Heart left ventricle (tissue), 16 donors: ENCODE measurements at regions not wholly inside any gene's neighbourhood (a gene's known extent, or its start where the extent isn't known, plus 50 kb on each side); places are given as distances from the start of the nearest gene placed in this dataset.
A peak's percentile ranks its signal among the peaks of the same experiment; 100 is the strongest.

ENCODE experiments used
- ATAC-seq, 4 donors: fragments of 200-7000 bp; cut with Tn5 transposase; one replicate each; pipeline ENCODE4 v1.9.1; 2020 to 2022; ENCODE audit warnings: moderate library complexity in 4 of 4, mild to moderate bottlenecking in 3 of 4, moderate number of reproducible peaks in 1 of 4
- DNase-seq, 5 donors: peaks; one replicate each; pipeline ENCODE4 v3.0.0-alpha.2; 2020
- H3K27ac ChIP-seq, 12 donors: fragments of 200-600 bp; sonication (generic) in 4 of 12; one replicate each; pipeline versions ENCODE4 v1.5.0 to v1.8.0; 2016 to 2022; ENCODE audit warnings: mild to moderate bottlenecking in 2 of 12
- H3K27me3 ChIP-seq, 9 donors: fragments of 200-600 bp; sonication (generic) in 2 of 9; one replicate each; pipeline versions ENCODE4 v1.5.1 to v1.8.0; 2016 to 2022; ENCODE audit warnings: mild to moderate bottlenecking in 3 of 9
- H3K36me3 ChIP-seq, 9 donors: fragments of 200-600 bp; sonication (generic) in 2 of 9; one replicate each; pipeline versions ENCODE4 v1.5.0 to v1.8.0; 2018 to 2022; ENCODE audit warnings: mild to moderate bottlenecking in 2 of 9
- H3K4me1 ChIP-seq, 12 donors: fragments of 200-600 bp; sonication (generic) in 4 of 12; one replicate each; pipeline versions ENCODE4 v1.5.0 to v1.8.0; 2016 to 2022; ENCODE audit warnings: mild to moderate bottlenecking in 3 of 12
- H3K4me3 ChIP-seq, 12 donors: fragments of 200-600 bp; sonication (generic) in 4 of 12; one replicate each; pipeline versions ENCODE4 v1.5.0 to v1.8.0; 2017 to 2022; ENCODE audit warnings: mild to moderate bottlenecking in 9 of 12, moderate library complexity in 4 of 12
- H3K9me3 ChIP-seq, 12 donors: fragments of 200-600 bp; sonication (generic) in 4 of 12; one replicate each; pipeline versions ENCODE4 v1.5.0 to v1.8.0; 2016 to 2022; ENCODE audit warnings: mild to moderate bottlenecking in 1 of 12
- POLR2A ChIP-seq, 2 donors: fragments of 450-650 bp; IDR thresholded peaks; one replicate each; pipeline ENCODE4 v1.6.1; 2017; ENCODE audit warnings: antibody characterized with exemption in 2 of 2, mild to moderate bottlenecking in 2 of 2, moderate library complexity in 2 of 2
- WGBS, 4 donors: extraction: QIAGEN DNeasy Blood & Tissue Kit in 2 of 4; methylation state at CpG; one replicate each; pipeline versions ENCODE4 v1.1.5 to v1.1.7; 2013 to 2018; 5-methylcytosine and 5-hydroxymethylcytosine counted together
- intact Hi-C, 10 donors: fragments of 100-400 bp; cut with DNase I; formaldehyde crosslinking; loops; one replicate each; pipeline versions ENCODE4 v1.11.1 to v1.14.2; 2022
- TF ChIP-seq, protein P1 (sequence below), 12 donors: fragments of 200-600 bp; sonication (generic) in 4 of 12; IDR thresholded peaks; one replicate each; pipeline versions ENCODE4 v1.5.0 to v1.8.0; 2018 to 2022; ENCODE audit warnings: antibody characterized with exemption in 12 of 12, mild to moderate bottlenecking in 5 of 12
- donor health status: ischemic (EF 13 %, LVEDD 7.1; RV severe dilation, severe dysfunction).
- donor health status: healthy with polysubstance abuse.
- donor health status: DM: no; HTN: yes; CAD: no.
- donor health status: DM: no; HTN: no; CAD: no.
- donor health status: ischemic (EF 25% LVEDD 6.9; RV normal size, moderate dysfunction).
- donor health status: ischemic (EF 25% LVEDD 5.7; RV mildly dilated, moderate dysfunction).
- donor health status: healthy.
- donor health status: DM: yes; HTN: yes; CAD: no.
- donor health status: ischemic (EF 35%, LVEDD 5.7; RV mildly dilated, moderate dysfunction).
- donor health status: nonischemic (EF 11% LVEDD 7.7; RV severe dilation, severe dysfunction).
- donor health status: DM: yes; HTN: yes; CAD: no.
- donor health status: PGD.
- donor health status: ischemic (EF 29% LVEDD 5.4; RV normal size, mild dysfunction).
- donor health status: nonischemic (EF 23%, LVEDD 6.1; RV moderate dilation, normal function).

DNA sequence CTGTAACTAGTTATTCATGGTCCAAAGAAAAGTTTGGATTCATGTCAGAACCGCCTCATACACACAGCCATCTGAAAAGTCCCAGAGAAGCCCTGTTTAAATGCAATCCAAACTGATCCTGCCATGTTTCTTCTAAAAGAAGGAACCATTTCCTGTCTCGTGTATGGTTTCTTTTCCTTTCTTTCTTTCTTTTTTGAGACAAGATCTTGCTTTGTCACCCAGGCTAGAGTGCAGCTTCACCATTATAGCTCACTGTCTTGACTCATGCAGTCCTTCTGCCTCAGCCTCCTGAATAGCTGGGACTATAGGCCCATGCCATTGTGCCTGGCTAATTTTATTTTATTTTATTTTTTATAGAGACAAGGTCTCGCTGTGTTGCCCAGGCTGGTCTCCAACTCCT is 77.4 kb upstream of the NSMCE3 start:
- WGBS, 4 donors, result 71 to 84% (median 77%) methylated on average over 3 of the region's 3 CpGs
- no peak for ATAC-seq
- H3K9me3 ChIP-seq, result no peaks in the 10 kb centered on the region
- H3K27me3 ChIP-seq, result peaks cover 0 to 12% (median 0%) of the 10 kb centered on the region in 9 donors
- no peak overlapping the region for H3K4me3 ChIP-seq
- intact Hi-C loops, result no loop called here
- H3K4me1 ChIP-seq, result no peaks in the 10 kb centered on the region
- H3K36me3 ChIP-seq, result no peaks in the 10 kb centered on the region
- DNase-seq, result no peak
- peak overlapping the region in 1 of 12 donors; percentile 69 for H3K27ac ChIP-seq
- TF ChIP-seq POLR2A (IDR thresholded peaks at IDR 0.05), result no peak
- TF ChIP-seq, protein P1, sequence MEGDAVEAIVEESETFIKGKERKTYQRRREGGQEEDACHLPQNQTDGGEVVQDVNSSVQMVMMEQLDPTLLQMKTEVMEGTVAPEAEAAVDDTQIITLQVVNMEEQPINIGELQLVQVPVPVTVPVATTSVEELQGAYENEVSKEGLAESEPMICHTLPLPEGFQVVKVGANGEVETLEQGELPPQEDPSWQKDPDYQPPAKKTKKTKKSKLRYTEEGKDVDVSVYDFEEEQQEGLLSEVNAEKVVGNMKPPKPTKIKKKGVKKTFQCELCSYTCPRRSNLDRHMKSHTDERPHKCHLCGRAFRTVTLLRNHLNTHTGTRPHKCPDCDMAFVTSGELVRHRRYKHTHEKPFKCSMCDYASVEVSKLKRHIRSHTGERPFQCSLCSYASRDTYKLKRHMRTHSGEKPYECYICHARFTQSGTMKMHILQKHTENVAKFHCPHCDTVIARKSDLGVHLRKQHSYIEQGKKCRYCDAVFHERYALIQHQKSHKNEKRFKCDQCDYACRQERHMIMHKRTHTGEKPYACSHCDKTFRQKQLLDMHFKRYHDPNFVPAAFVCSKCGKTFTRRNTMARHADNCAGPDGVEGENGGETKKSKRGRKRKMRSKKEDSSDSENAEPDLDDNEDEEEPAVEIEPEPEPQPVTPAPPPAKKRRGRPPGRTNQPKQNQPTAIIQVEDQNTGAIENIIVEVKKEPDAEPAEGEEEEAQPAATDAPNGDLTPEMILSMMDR (IDR thresholded peaks at IDR 0.05), result no peak

DNA sequence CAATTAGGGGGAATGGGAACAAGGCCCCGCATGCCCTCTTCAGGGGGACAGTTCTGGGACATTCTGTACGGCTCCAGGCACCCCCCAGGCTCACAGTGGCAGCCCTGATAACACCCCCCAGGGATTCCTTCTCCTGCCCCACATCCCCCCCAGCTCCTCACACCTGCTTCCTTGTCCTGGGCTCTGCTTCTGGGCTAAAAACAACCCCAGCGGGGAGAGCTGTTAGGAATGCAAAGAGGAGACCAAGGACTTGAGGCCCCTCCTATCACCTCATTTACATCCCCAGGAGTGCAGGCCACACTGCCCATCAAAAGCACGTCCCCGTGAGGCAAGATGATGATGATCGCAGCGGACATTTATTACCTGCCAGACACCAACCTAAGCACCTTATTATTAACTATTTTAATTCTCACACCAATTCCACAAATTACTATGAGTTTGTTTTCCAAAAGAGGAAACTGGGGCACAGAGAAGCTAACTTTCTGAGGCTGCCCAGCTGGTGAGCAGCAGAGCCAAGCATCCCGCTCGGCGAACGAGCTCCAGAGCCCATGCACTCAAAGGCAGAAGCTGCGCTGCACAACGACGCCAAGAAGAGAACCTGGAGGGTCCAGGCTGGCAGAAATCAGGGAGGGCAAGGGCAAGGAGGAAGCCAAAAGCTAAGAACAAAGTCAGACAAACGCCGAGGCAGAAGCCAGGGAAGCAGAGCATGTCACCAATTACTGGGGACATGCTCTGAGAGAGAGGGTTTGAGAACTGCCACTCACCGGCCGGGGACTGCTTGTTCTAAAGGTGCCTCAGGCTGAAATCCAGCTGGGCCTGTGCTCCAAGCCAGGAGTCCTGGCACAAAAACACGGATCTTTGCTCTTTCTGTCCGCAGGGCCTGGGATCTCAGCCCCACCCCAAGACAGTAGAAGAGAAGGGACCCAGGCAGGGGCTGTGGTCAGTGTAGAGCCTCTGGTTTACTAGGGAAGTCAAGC is 76.2 kb upstream of the NSMCE3 start:
- Histone ChIP-seq H3K27ac (no peak overlapping the region), H3K4me1 (no peaks in the 10 kb centered on the region), H3K36me3 (no peaks in the 10 kb centered on the region), H3K27me3 (peaks cover 0 to 5% (median 0%) of the 10 kb centered on the region in 9 donors), H3K9me3 (no peaks in the 10 kb centered on the region), H3K4me3 (no peak overlapping the region)
- TF ChIP-seq, protein P1 (IDR thresholded peaks at IDR 0.05), result no peak
- TF ChIP-seq POLR2A (IDR thresholded peaks at IDR 0.05), result no peak
- intact Hi-C loops, result no loop called here
- WGBS, 4 donors, result 79 to 88% (median 83%) methylated on average over 20 of the region's 20 CpGs
- ATAC-seq (no peak), DNase-seq (no peak)

- TF ChIP-seq POLR2A (IDR thresholded peaks at IDR 0.05), result no peak
- TF ChIP-seq, protein P1 (IDR thresholded peaks at IDR 0.05), result no peak
- Histone ChIP-seq H3K9me3 (no peaks in the 10 kb centered on the region), H3K4me3 (no peak overlapping the region), H3K36me3 (no peaks in the 10 kb centered on the region), H3K27me3 (peaks cover 0 to 4% (median 0%) of the 10 kb centered on the region in 9 donors), H3K27ac (no peak overlapping the region), H3K4me1 (no peaks in the 10 kb centered on the region)
- DNase-seq, result no peak
- peak in 1 of 4 donors; percentile 38 for ATAC-seq
- WGBS, 4 donors, result 75 to 87% (median 78%) methylated on average over 1 to 3 of the region's 3 CpGs
- intact Hi-C loops, result no loop called here
Observed at GRCh38 chr15:29344474-29344873, 74.9 kb upstream of the NSMCE3 start.

DNA sequence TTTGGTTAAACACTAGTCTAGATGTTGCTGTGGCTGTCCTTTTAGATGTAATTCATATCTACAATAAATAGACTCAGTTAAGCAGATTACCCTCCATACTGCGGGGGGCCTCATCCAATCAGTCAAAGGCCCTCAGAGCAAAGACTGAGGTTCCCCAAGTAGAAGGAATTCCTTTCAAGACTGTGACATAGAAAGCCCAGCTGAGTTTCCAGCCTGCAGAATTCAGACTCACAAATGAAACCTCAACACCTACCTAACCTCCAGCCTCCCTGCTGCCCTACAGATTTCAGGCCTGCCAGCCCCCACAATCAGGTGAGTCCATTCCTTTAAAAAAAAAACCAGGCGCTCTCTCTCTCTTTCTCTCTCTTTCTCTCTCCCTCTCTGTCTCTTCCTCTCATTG is 73.6 kb upstream of the NSMCE3 start:
- Histone ChIP-seq H3K9me3 (no peaks in the 10 kb centered on the region), H3K4me3 (no peak overlapping the region), H3K36me3 (no peaks in the 10 kb centered on the region), H3K4me1 (no peaks in the 10 kb centered on the region), H3K27me3 (peaks cover 0 to 4% (median 0%) of the 10 kb centered on the region in 9 donors), H3K27ac (no peak overlapping the region)
- no peak for ATAC-seq
- DNase-seq, result no peak
- TF ChIP-seq, protein P1 (IDR thresholded peaks at IDR 0.05), result no peak
- TF ChIP-seq POLR2A (IDR thresholded peaks at IDR 0.05), result no peak
- intact Hi-C loops, result no loop called here
- 93 to 95% (median 93%) methylated on average over 2 of the region's 2 CpGs for WGBS, 4 donors
